Mucosa of rectum (tissue), 2 donors: ENCODE measurements at regions not wholly inside any gene's neighbourhood (a gene's known extent, or its start where the extent isn't known, plus 50 kb on each side); places are given as distances from the start of the nearest gene placed in this dataset.

Experiments
- H3K27ac ChIP-seq, 2 donors: one replicate each; pipeline ENCODE4 v1.7.0; 2013; ENCODE audit warnings: inconsistent platforms in 2 of 2, low read depth in 2 of 2, low read length in 2 of 2
- H3K27me3 ChIP-seq, 2 donors: one replicate each; pipeline ENCODE4 v1.7.0; 2013; ENCODE audit warnings: low read length in 2 of 2; ENCODE audit not compliant: control insufficient read depth in 2 of 2, insufficient read depth in 2 of 2
- H3K36me3 ChIP-seq, 2 donors: one replicate each; pipeline ENCODE4 v1.7.0; 2013; ENCODE audit warnings: low read length in 2 of 2; ENCODE audit not compliant: control insufficient read depth in 2 of 2, insufficient read depth in 2 of 2
- H3K4me1 ChIP-seq, 2 donors: one replicate each; pipeline ENCODE4 v1.7.0; 2013; ENCODE audit warnings: low read length in 2 of 2, mild to moderate bottlenecking in 1 of 2; ENCODE audit not compliant: control insufficient read depth in 2 of 2, insufficient read depth in 2 of 2
- H3K4me3 ChIP-seq, 2 donors: one replicate each; pipeline ENCODE4 v1.7.0; 2013; ENCODE audit warnings: low read length in 2 of 2
- H3K9ac ChIP-seq, 2 donors: one replicate each; pipeline ENCODE4 v1.7.0; 2013; ENCODE audit warnings: low read length in 2 of 2, low read depth in 1 of 2, mild to moderate bottlenecking in 1 of 2
- H3K9me3 ChIP-seq, 2 donors: one replicate each; pipeline ENCODE4 v1.7.0; 2013; ENCODE audit warnings: low read length in 2 of 2; ENCODE audit not compliant: control insufficient read depth in 2 of 2
- donor health status: healthy.
- donor health status: Normal muscosa, but diverticular disease.

DNA sequence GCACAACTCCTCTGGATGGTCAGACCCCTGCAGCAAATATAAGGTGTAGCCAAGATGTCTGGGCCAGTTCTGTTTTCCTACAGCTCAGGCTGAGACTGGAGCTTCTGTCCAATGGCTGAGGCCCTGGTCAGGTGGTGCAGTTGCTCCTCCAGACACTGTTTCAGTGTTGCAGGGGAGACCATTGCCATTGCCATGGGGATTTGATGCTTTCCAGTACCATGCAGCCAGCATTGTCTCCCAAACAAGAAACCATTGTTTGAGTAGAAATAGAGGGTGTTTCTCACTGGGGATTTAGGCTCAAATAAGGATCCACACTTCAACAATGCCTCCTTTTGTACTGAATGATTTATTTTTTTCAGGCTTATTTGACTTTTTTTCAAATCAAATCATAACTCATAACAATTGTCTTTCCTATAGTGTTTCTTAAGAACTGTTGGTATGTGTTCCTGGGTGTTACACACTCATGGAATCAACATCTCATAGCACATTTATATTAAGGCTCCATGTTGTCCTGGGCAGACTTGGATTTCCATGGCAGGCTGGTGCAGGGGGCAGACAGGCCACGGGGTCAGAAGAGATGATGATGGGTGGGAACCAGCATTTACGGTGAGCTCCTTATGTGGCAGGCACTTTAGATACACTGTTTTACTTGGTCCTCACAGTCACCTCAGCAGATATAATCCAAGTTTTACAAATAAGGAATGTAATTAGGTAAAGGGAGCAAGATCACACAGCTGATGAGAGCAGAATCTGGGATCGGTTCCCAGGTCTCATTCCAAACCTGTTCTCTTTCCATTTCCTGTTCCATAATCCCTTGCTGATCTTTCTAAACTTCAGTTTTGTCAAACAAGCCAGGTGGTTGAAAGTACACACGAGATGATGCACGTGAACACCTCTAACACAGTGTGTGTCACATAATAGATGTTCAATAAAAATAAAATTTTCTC is 95.9 kb upstream of the GNAQ start:
- H3K4me1 ChIP-seq, result no peaks in the 10 kb centered on the region
- H3K4me3 ChIP-seq, result no peak overlapping the region
- H3K27me3 ChIP-seq, result no peaks in the 10 kb centered on the region

GRCh38 chr9:78123808-78124207 is 92.2 kb upstream of the GNAQ start:
- Histone ChIP-seq H3K27ac (no peak overlapping the region), H3K36me3 (no peaks in the 10 kb centered on the region), H3K27me3 (no peaks in the 10 kb centered on the region), H3K4me1 (peaks cover 7 to 12% of the 10 kb centered on the region in 2 donors), H3K4me3 (no peak overlapping the region), H3K9ac (no peak overlapping the region), H3K9me3 (no peaks in the 10 kb centered on the region)

More for the DNA sequence above, 95.9 kb upstream of the GNAQ start:
- no peak overlapping the region for H3K9ac ChIP-seq
- no peaks in the 10 kb centered on the region for H3K36me3 ChIP-seq
- H3K9me3 ChIP-seq, result no peaks in the 10 kb centered on the region
- H3K27ac ChIP-seq, result no peak overlapping the region

- H3K4me1 ChIP-seq, result peaks cover 7 to 15% of the 10 kb centered on the region in 2 donors
- H3K4me3 ChIP-seq, result no peak overlapping the region
- no peak overlapping the region for H3K27ac ChIP-seq
- H3K9me3 ChIP-seq, result no peaks in the 10 kb centered on the region
- H3K9ac ChIP-seq, result no peak overlapping the region
- H3K36me3 ChIP-seq, result no peaks in the 10 kb centered on the region
- no peaks in the 10 kb centered on the region for H3K27me3 ChIP-seq
These were observed 91.0 kb upstream of the GNAQ start for GRCh38 chr9:78122631-78123030.

DNA sequence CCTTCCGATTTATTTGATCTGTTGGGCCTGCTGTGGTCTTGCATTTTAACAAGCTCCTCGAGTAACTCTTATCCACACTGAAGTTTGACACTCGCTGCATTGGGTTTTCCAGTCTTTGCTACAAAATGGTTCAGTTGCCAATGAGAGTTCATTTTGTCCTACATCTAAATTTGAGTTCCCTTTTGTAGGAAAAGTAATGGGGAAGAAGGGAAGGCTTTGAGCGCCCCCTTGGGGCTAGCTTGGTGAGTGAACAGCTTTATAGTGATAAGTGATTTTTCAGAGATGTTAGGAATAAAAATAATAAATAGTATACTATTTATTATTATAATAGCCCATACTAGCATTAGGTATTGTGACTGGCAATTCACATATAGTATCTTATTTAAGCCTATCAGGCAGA is 89.9 kb upstream of the GNAQ start:
- Histone ChIP-seq H3K4me1 (peaks cover 7 to 15% of the 10 kb centered on the region in 2 donors), H3K36me3 (no peaks in the 10 kb centered on the region), H3K9ac (no peak overlapping the region), H3K9me3 (no peaks in the 10 kb centered on the region), H3K27me3 (no peaks in the 10 kb centered on the region), H3K4me3 (no peak overlapping the region), H3K27ac (no peak overlapping the region)

- Histone ChIP-seq H3K9me3 (no peaks in the 10 kb centered on the region), H3K4me3 (no peak overlapping the region), H3K27me3 (no peaks in the 10 kb centered on the region), H3K36me3 (no peaks in the 10 kb centered on the region), H3K27ac (peak overlapping the region; percentile 0 to 57), H3K9ac (no peak overlapping the region), H3K4me1 (peaks cover 7 to 15% of the 10 kb centered on the region in 2 donors)
These were observed 87.3 kb upstream of the GNAQ start for GRCh38 chr9:78118742-78119473.

- H3K36me3 ChIP-seq, result no peaks in the 10 kb centered on the region
- no peaks in the 10 kb centered on the region for H3K9me3 ChIP-seq
- no peak overlapping the region for H3K4me3 ChIP-seq
- no peak overlapping the region for H3K27ac ChIP-seq
- H3K4me1 ChIP-seq, result peaks cover 7 to 11% of the 10 kb centered on the region in 2 donors
- H3K27me3 ChIP-seq, result no peaks in the 10 kb centered on the region
- H3K9ac ChIP-seq, result no peak overlapping the region
These were observed 83.5 kb upstream of the GNAQ start for GRCh38 chr9:78115073-78115472.

- H3K9ac ChIP-seq, result no peak overlapping the region
- no peaks in the 10 kb centered on the region for H3K9me3 ChIP-seq
- H3K4me3 ChIP-seq, result no peak overlapping the region
- H3K4me1 ChIP-seq, result peaks cover 6 to 9% of the 10 kb centered on the region in 2 donors
- H3K27ac ChIP-seq, result no peak overlapping the region
- no peaks in the 10 kb centered on the region for H3K27me3 ChIP-seq
- H3K36me3 ChIP-seq, result no peaks in the 10 kb centered on the region
These were observed 83.0 kb upstream of the GNAQ start for GRCh38 chr9:78114581-78114980.

DNA sequence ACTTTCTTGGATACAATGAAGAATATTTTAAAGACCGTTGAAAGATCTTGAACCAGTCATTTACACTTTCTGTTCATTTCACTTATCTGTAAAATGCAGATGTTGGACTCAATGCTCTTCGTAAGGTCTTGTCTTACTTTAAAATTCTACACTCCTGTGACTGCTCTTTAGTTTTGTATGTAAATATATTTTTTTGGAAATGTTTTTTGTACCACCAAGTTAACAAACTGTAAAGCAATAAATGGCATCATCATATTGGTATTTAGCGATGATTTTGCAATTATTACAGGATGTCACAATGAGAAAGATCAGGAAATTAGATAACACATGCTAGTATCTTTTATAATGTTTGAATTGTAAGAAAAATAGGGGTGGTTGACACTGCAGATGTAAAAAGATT is 80.8 kb upstream of the GNAQ start:
- Histone ChIP-seq H3K9ac (no peak overlapping the region), H3K27me3 (no peaks in the 10 kb centered on the region), H3K36me3 (no peaks in the 10 kb centered on the region), H3K4me1 (no peaks in the 10 kb centered on the region), H3K9me3 (no peaks in the 10 kb centered on the region), H3K27ac (no peak overlapping the region), H3K4me3 (no peak overlapping the region)

DNA sequence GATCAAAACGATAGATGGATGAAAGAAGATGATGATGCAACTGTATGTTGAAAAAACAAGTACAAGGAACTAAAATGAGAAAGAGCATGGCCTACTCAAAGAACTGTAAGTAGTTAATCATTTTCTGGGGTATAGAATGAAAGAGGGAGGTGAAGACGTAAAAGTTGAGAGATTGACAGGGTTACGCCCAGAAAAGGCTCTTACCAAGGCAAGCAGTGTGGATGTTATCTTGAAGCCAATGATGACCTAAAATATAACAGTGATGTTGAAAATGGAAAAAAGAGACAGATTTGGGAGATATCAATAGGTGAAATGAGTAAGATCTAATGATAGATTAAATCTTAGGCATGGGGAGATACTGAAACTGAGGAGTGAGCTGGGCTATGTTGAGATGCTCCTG is 80.4 kb upstream of the GNAQ start:
- H3K4me1 ChIP-seq, result no peaks in the 10 kb centered on the region
- H3K27me3 ChIP-seq, result no peaks in the 10 kb centered on the region
- H3K27ac ChIP-seq, result no peak overlapping the region
- H3K9me3 ChIP-seq, result no peaks in the 10 kb centered on the region
- no peaks in the 10 kb centered on the region for H3K36me3 ChIP-seq
- H3K4me3 ChIP-seq, result no peak overlapping the region
- no peak overlapping the region for H3K9ac ChIP-seq

DNA sequence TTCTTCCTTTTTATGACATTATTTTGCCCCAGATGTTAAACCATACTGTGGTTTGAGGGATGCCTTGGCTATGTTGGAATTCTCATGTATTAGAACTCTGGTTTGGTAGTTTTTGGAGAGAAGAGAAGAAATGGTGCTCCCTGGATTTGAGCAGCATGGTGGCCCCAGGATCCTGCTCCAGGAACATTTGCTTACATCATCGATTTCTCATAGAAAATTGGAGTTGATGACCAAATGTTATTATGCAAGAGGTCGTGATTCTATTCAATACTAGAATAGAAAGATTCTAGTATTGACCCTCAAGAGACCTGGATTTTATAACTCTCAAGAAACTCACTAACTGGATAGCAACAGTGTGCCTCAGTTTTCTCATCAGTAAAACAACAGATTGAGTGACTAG is 77.5 kb upstream of the GNAQ start:
- Histone ChIP-seq H3K9ac (no peak overlapping the region), H3K4me3 (no peak overlapping the region), H3K9me3 (no peaks in the 10 kb centered on the region), H3K36me3 (no peaks in the 10 kb centered on the region), H3K27me3 (no peaks in the 10 kb centered on the region), H3K4me1 (no peaks in the 10 kb centered on the region), H3K27ac (no peak overlapping the region)
